ENCODE measurements at regions not wholly inside any gene's neighbourhood (a gene's known extent, or its start where the extent isn't known, plus 50 kb on each side); places are given as distances from the start of the nearest gene placed in this dataset.
A peak's percentile ranks its signal among the peaks of the same experiment; 100 is the strongest.
"Not testable (repeated sequence)": the region's sequence is repeated elsewhere in the genome, so short reads cannot be mapped to it uniquely, and the experiment has no call there.

GRCh38 chr7:79531905-79532664 is 78.6 kb upstream of the MAGI2 start:
- TF ChIP-seq JUND (IDR thresholded peaks at IDR 0.05; ENCODE audit: low read depth): no peak
- no peak for DNase-seq (ENCODE audit: low read depth in 1 of 2, low spot score in 1 of 2)
- in situ Hi-C loops (cut with HindIII; ENCODE audit: low pct_unique_long_range_greater_than_20kb, low sequenced_read_pairs): no loop called here

- no peak for TF ChIP-seq JUND (IDR thresholded peaks at IDR 0.05; ENCODE audit: low read depth)
- no peak for DNase-seq (ENCODE audit: low read depth in 1 of 2, low spot score in 1 of 2)
- in situ Hi-C loops (cut with HindIII; ENCODE audit: low pct_unique_long_range_greater_than_20kb, low sequenced_read_pairs): no loop called here
Observed at GRCh38 chr7:79531116-79531515, 77.6 kb upstream of the MAGI2 start.

- DNase-seq (ENCODE audit: low read depth in 1 of 2, low spot score in 1 of 2): no peak
- in situ Hi-C loops (cut with HindIII; ENCODE audit: low pct_unique_long_range_greater_than_20kb, low sequenced_read_pairs): no loop called here
- TF ChIP-seq JUND (IDR thresholded peaks at IDR 0.05; ENCODE audit: low read depth): no peak
Observed at GRCh38 chr7:79529881-79530235, 76.4 kb upstream of the MAGI2 start.

- in situ Hi-C loops (cut with HindIII; ENCODE audit: low pct_unique_long_range_greater_than_20kb, low sequenced_read_pairs): no loop called here
- TF ChIP-seq JUND (IDR thresholded peaks at IDR 0.05; ENCODE audit: low read depth): no peak
- DNase-seq (ENCODE audit: low read depth in 1 of 2, low spot score in 1 of 2): no peak
Observed at GRCh38 chr7:79529214-79529880, 75.9 kb upstream of the MAGI2 start.

GRCh38 chr7:79528421-79528820 is 75.0 kb upstream of the MAGI2 start:
- peak in 1 of 2 experiments; percentile 11 for DNase-seq (ENCODE audit: low read depth in 1 of 2, low spot score in 1 of 2)
- TF ChIP-seq JUND (IDR thresholded peaks at IDR 0.05; ENCODE audit: low read depth): no peak
- in situ Hi-C loops (cut with HindIII; ENCODE audit: low pct_unique_long_range_greater_than_20kb, low sequenced_read_pairs): no loop called here

GRCh38 chr7:79524048-79524447 is 70.6 kb upstream of the MAGI2 start:
- in situ Hi-C loops (cut with HindIII; ENCODE audit: low pct_unique_long_range_greater_than_20kb, low sequenced_read_pairs): no loop called here
- DNase-seq (ENCODE audit: low read depth in 1 of 2, low spot score in 1 of 2): no peak
- TF ChIP-seq JUND (IDR thresholded peaks at IDR 0.05; ENCODE audit: low read depth): no peak

GRCh38 chr7:79523436-79523835 is 70.0 kb upstream of the MAGI2 start:
- no peak for TF ChIP-seq JUND (IDR thresholded peaks at IDR 0.05; ENCODE audit: low read depth)
- in situ Hi-C loops (cut with HindIII; ENCODE audit: low pct_unique_long_range_greater_than_20kb, low sequenced_read_pairs): no loop called here
- DNase-seq (ENCODE audit: low read depth in 1 of 2, low spot score in 1 of 2): no peak

- in situ Hi-C loops (cut with HindIII; ENCODE audit: low pct_unique_long_range_greater_than_20kb, low sequenced_read_pairs): no loop called here
- no peak for TF ChIP-seq JUND (IDR thresholded peaks at IDR 0.05; ENCODE audit: low read depth)
- no peak for DNase-seq (ENCODE audit: low read depth in 1 of 2, low spot score in 1 of 2)
Observed at GRCh38 chr7:79520543-79520942, 67.1 kb upstream of the MAGI2 start.

GRCh38 chr7:79515358-79515757 is 61.9 kb upstream of the MAGI2 start:
- in situ Hi-C loops (cut with HindIII; ENCODE audit: low pct_unique_long_range_greater_than_20kb, low sequenced_read_pairs): no loop called here
- DNase-seq (ENCODE audit: low read depth in 1 of 2, low spot score in 1 of 2): no peak
- no peak for TF ChIP-seq JUND (IDR thresholded peaks at IDR 0.05; ENCODE audit: low read depth)

GRCh38 chr7:79513261-79513660 is 59.8 kb upstream of the MAGI2 start:
- in situ Hi-C loops (cut with HindIII; ENCODE audit: low pct_unique_long_range_greater_than_20kb, low sequenced_read_pairs): no loop called here
- no peak for DNase-seq (ENCODE audit: low read depth in 1 of 2, low spot score in 1 of 2)
- no peak for TF ChIP-seq JUND (IDR thresholded peaks at IDR 0.05; ENCODE audit: low read depth)

- no peak for DNase-seq (ENCODE audit: low read depth in 1 of 2, low spot score in 1 of 2)
- no peak for TF ChIP-seq JUND (IDR thresholded peaks at IDR 0.05; ENCODE audit: low read depth)
- in situ Hi-C loops (cut with HindIII; ENCODE audit: low pct_unique_long_range_greater_than_20kb, low sequenced_read_pairs): no loop called here
Observed at GRCh38 chr7:79512261-79512660, 58.8 kb upstream of the MAGI2 start.

- DNase-seq (ENCODE audit: low read depth in 1 of 2, low spot score in 1 of 2); in situ Hi-C loops (cut with HindIII; ENCODE audit: low pct_unique_long_range_greater_than_20kb, low sequenced_read_pairs): not testable (repeated sequence)
Observed at GRCh38 chr7:79511056-79511455, 57.6 kb upstream of the MAGI2 start.

- in situ Hi-C loops (cut with HindIII; ENCODE audit: low pct_unique_long_range_greater_than_20kb, low sequenced_read_pairs): no loop called here
- 0 out of 2 replicates have a peak, but pooled peaks have one; percentile 17 for TF ChIP-seq JUND (IDR thresholded peaks at IDR 0.05; ENCODE audit: low read depth)
- peak in 1 of 2 experiments; percentile 28 for DNase-seq (ENCODE audit: low read depth in 1 of 2, low spot score in 1 of 2)
Observed at GRCh38 chr7:79507131-79507530, 53.7 kb upstream of the MAGI2 start.
